Upper lobe of left lung (tissue), 6 donors: ENCODE measurements at regions not wholly inside any gene's neighbourhood (a gene's known extent, or its start where the extent isn't known, plus 50 kb on each side); places are given as distances from the start of the nearest gene placed in this dataset.

Experiments used
- ATAC-seq, 2 donors: fragments of 200-7000 bp; cut with Tn5 transposase; one replicate each; pipeline ENCODE4 v1.9.1; 2022; ENCODE audit warnings: mild to moderate bottlenecking in 2 of 2, moderate library complexity in 2 of 2; ENCODE audit not compliant: low FRiP score in 2 of 2
- DNase-seq, 2 donors: peaks; one replicate each; pipeline ENCODE4 v3.0.0-alpha.2; 2019 to 2020
- H3K27ac ChIP-seq, 4 donors: fragments of 200-600 bp; sonication (generic); one replicate each; pipeline ENCODE4 v1.5.1; 2016 to 2019
- H3K27me3 ChIP-seq, 4 donors: fragments of 200-600 bp; sonication (generic); one replicate each; pipeline ENCODE4 v1.5.1; 2017 to 2019
- H3K36me3 ChIP-seq, 4 donors: fragments of 200-600 bp; sonication (generic); one replicate each; pipeline ENCODE4 v1.5.1; 2016 to 2019
- H3K4me1 ChIP-seq, 4 donors: fragments of 200-600 bp; sonication (generic); one replicate each; pipeline ENCODE4 v1.5.1; 2018 to 2019
- H3K4me3 ChIP-seq, 4 donors: fragments of 200-600 bp; sonication (generic); one replicate each; pipeline ENCODE4 v1.5.1; 2017 to 2019; ENCODE audit warnings: mild to moderate bottlenecking in 2 of 4, moderate library complexity in 1 of 4
- H3K9me3 ChIP-seq, 4 donors: fragments of 200-600 bp; sonication (generic); one replicate each; pipeline ENCODE4 v1.5.1; 2018 to 2019
- CTCF ChIP-seq, 6 experiments: fragments of 450-650 bp in 4 of 6; fragments of 200-600 bp in 2 of 6; sonication (generic) in 2 of 6; IDR thresholded peaks; one replicate each; pipeline ENCODE4 v1.5.1; 2016 to 2019; ENCODE audit warnings: antibody characterized with exemption in 6 of 6
- EP300 ChIP-seq, 4 donors: sonication (generic); formaldehyde crosslinking; IDR thresholded peaks; one replicate each; pipeline ENCODE4 v1.5.1; 2017; ENCODE audit warnings: antibody characterized with exemption in 4 of 4, control low read depth in 2 of 4
- POLR2A ChIP-seq, 4 donors: fragments of 450-650 bp; IDR thresholded peaks; one replicate each; pipeline ENCODE4 v1.5.1; 2016 to 2017; ENCODE audit warnings: antibody characterized with exemption in 4 of 4, mild to moderate bottlenecking in 2 of 4
- POLR2AphosphoS5 ChIP-seq, 2 donors: sonication (generic); formaldehyde crosslinking; IDR thresholded peaks; one replicate each; pipeline ENCODE4 v1.5.1; 2017; ENCODE audit warnings: antibody characterized with exemption in 2 of 2
- WGBS, 2 donors: methylation state at CpG; one replicate each; pipeline ENCODE4 v1.1.5; 2017 to 2018; 5-methylcytosine and 5-hydroxymethylcytosine counted together
- donor health status: DM: no; HTN: no; CAD: no; lungs with moderate emphysema.
- donor health status: DM: no; HTN: yes; CAD: no; lungs with severe emphysema.

GRCh38 chr1:201663491-201664113 is 124.7 kb downstream of the NAV1 start:
- no peak overlapping the region for H3K27ac ChIP-seq
- ATAC-seq, result no peak
- no peak overlapping the region for H3K4me3 ChIP-seq
- DNase-seq, result no peak
- H3K27me3 ChIP-seq, result no peaks in the 10 kb centered on the region
- TF ChIP-seq CTCF (IDR thresholded peaks at IDR 0.05) (no peak), EP300 (IDR thresholded peaks at IDR 0.05) (no peak), POLR2AphosphoS5 (IDR thresholded peaks at IDR 0.05) (no peak), POLR2A (IDR thresholded peaks at IDR 0.05) (no peak)
- no peaks in the 10 kb centered on the region for H3K9me3 ChIP-seq
- H3K4me1 ChIP-seq, result no peaks in the 10 kb centered on the region
- WGBS, 2 donors, result 85 to 96% methylated on average over 5 of the region's 5 CpGs
- no peaks in the 10 kb centered on the region for H3K36me3 ChIP-seq

GRCh38 chr1:201665036-201665435 is 126.1 kb downstream of the NAV1 start:
- DNase-seq (no peak), ATAC-seq (no peak)
- WGBS, 2 donors, result 80 to 89% methylated on average over 8 of the region's 8 CpGs
- no peak overlapping the region for H3K4me3 ChIP-seq
- H3K36me3 ChIP-seq, result no peaks in the 10 kb centered on the region
- no peak overlapping the region for H3K27ac ChIP-seq
- TF ChIP-seq POLR2A (IDR thresholded peaks at IDR 0.05) (no peak), POLR2AphosphoS5 (IDR thresholded peaks at IDR 0.05) (no peak), EP300 (IDR thresholded peaks at IDR 0.05) (no peak), CTCF (IDR thresholded peaks at IDR 0.05) (no peak)
- H3K9me3 ChIP-seq, result no peaks in the 10 kb centered on the region
- H3K4me1 ChIP-seq, result no peaks in the 10 kb centered on the region
- no peaks in the 10 kb centered on the region for H3K27me3 ChIP-seq

- Histone ChIP-seq H3K9me3 (no peaks in the 10 kb centered on the region), H3K4me3 (no peak overlapping the region), H3K27me3 (no peaks in the 10 kb centered on the region), H3K36me3 (no peaks in the 10 kb centered on the region), H3K4me1 (no peaks in the 10 kb centered on the region), H3K27ac (no peak overlapping the region)
- TF ChIP-seq POLR2A (IDR thresholded peaks at IDR 0.05), result no peak
- 90 to 95% methylated on average over 5 of the region's 5 CpGs for WGBS, 2 donors
- DNase-seq (no peak), ATAC-seq (no peak)
Measured at GRCh38 chr1:201666102-201666501, 127.2 kb downstream of the NAV1 start.

GRCh38 chr1:201666645-201667044 is 127.7 kb downstream of the NAV1 start:
- Histone ChIP-seq H3K4me3 (no peak overlapping the region), H3K27ac (no peak overlapping the region), H3K36me3 (no peaks in the 10 kb centered on the region), H3K27me3 (no peaks in the 10 kb centered on the region), H3K4me1 (no peaks in the 10 kb centered on the region), H3K9me3 (no peaks in the 10 kb centered on the region)
- DNase-seq (no peak), ATAC-seq (no peak)
- 87 to 98% methylated on average over 5 of the region's 5 CpGs for WGBS, 2 donors
- TF ChIP-seq POLR2A (IDR thresholded peaks at IDR 0.05) (no peak), CTCF (IDR thresholded peaks at IDR 0.05) (no peak), POLR2AphosphoS5 (IDR thresholded peaks at IDR 0.05) (no peak), EP300 (IDR thresholded peaks at IDR 0.05) (no peak)

- 92 to 96% methylated on average over 5 of the region's 5 CpGs for WGBS, 2 donors
Measured at GRCh38 chr1:201667479-201667878, 128.6 kb downstream of the NAV1 start.

More at GRCh38 chr1:201667479-201667878, 128.6 kb downstream of the NAV1 start:
- DNase-seq (no peak), ATAC-seq (no peak)
- no peak overlapping the region for H3K4me3 ChIP-seq
- H3K36me3 ChIP-seq, result no peaks in the 10 kb centered on the region
- TF ChIP-seq POLR2A (IDR thresholded peaks at IDR 0.05) (no peak), EP300 (IDR thresholded peaks at IDR 0.05) (no peak), POLR2AphosphoS5 (IDR thresholded peaks at IDR 0.05) (no peak), CTCF (IDR thresholded peaks at IDR 0.05) (no peak)
- no peaks in the 10 kb centered on the region for H3K27me3 ChIP-seq
- H3K4me1 ChIP-seq, result no peaks in the 10 kb centered on the region
- no peak overlapping the region for H3K27ac ChIP-seq
- no peaks in the 10 kb centered on the region for H3K9me3 ChIP-seq
